GM12892 (cell line): ENCODE measurements at regions not wholly inside any gene's neighbourhood (a gene's known extent, or its start where the extent isn't known, plus 50 kb on each side); places are given as distances from the start of the nearest gene placed in this dataset.
"Not testable (repeated sequence)": the region's sequence is repeated elsewhere in the genome, so short reads cannot be mapped to it uniquely, and the experiment has no call there.

Experiments used
- DNase-seq: peaks from one replicate; pipeline ENCODE4 v3.0.0; 2011; ENCODE audit not compliant: insufficient read length
- FAIRE-seq: peaks from 2 replicates; lab custom pipeline; 2011; peaks lifted over from hg19 to GRCh38; lab: Jason Lieb, UNC
- POLR2A ChIP-seq: IDR thresholded peaks from 2 replicates; pipeline ENCODE4 v1.6.1; 2011; ENCODE audit warnings: low read depth, low read length, control low read depth
- POLR2AphosphoS5 ChIP-seq: IDR thresholded peaks from 2 replicates; pipeline ENCODE4 v1.6.1; 2011; ENCODE audit warnings: low read depth, low read length, control low read depth
- TAF1 ChIP-seq: IDR thresholded peaks from 2 replicates; pipeline ENCODE4 v1.6.1; 2011; ENCODE audit warnings: low read depth, mild to moderate bottlenecking, control low read depth, low read length, borderline replicate concordance

- no peak for TF ChIP-seq POLR2AphosphoS5
- TF ChIP-seq TAF1 = no peak
- TF ChIP-seq POLR2A = no peak
- DNase-seq = no peak
- FAIRE-seq = no peak
Observed at GRCh38 chr16:14015461-14015860, 55.7 kb upstream of the MRTFB start.

GRCh38 chr16:14015948-14016347, 55.2 kb upstream of the MRTFB start:
- no peak for FAIRE-seq
- no peak for DNase-seq
- TF ChIP-seq POLR2AphosphoS5 (no peak), TAF1 (no peak), POLR2A (no peak)

DNA sequence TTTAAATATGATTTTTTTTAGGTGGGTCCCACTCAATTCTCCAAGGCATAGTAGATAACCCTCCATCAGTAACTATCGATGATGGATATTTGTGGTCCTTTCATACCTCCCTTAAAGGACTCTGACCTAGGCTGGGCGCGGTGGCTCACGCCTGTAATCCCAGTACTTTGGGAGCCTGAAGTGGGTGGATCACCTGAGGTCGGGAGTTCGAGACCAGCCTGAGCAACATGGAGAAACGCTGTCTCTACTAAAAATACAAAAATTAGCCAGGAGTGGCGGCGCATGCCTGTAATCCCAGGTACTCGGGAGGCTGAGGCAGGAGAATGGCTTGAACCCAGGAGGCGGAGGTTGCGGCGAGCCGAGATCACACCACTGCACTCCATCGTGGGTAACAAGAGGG, 54.8 kb upstream of the MRTFB start:
- FAIRE-seq, DNase-seq: not testable (repeated sequence)

DNA sequence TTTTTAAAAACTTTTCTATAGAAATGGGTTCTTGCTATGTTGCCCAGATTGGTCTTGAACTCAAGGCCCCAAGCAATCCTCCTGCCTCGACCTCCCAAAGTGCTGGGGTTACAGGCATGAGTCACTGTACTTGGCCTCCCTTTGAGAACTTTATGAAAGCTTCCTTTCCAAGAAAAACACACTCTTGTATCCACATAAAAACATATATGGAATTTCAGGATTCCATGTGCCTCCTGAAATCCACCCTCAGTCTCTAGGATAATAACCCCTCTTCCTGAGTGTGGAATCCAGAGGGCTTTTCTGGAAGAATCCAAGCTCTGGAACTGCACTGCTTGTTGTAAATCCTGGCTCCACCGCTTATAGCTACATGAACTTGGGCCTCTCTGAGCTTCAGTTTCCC, 53.2 kb upstream of the MRTFB start:
- TF ChIP-seq TAF1 (no peak), POLR2A (no peak), POLR2AphosphoS5 (no peak)
- FAIRE-seq = no peak
- no peak for DNase-seq

DNA sequence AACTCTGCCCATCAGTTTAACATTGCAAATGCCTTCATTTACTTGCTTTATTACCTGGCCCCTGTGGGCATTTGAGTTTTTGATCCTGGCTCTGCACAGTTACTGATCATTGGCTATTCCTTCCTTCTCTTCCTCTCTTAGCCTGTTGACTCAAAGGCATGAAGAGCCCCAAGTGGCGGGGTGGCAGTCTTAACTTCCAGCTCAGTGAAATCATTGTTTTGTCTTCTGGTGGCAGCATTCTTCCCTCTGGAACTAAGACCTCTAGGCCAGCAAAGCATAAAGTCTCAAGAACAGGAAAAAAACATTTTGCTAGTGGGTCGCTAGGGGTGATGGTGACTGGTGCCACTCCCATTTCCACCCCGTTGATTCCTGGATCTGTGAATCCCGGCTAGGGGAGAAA, 52.3 kb upstream of the MRTFB start:
- no peak for DNase-seq
- no peak for TF ChIP-seq TAF1
- no peak for TF ChIP-seq POLR2AphosphoS5
- TF ChIP-seq POLR2A = no peak
- no peak for FAIRE-seq

GRCh38 chr16:14020141-14020540, 51.0 kb upstream of the MRTFB start:
- no peak for DNase-seq
- FAIRE-seq = no peak
- TF ChIP-seq TAF1 = no peak
